ENCODE measurements at regions not wholly inside any gene's neighbourhood (a gene's known extent, or its start where the extent isn't known, plus 50 kb on each side); places are given as distances from the start of the nearest gene placed in this dataset.
"Not testable (repeated sequence)": the region's sequence is repeated elsewhere in the genome, so short reads cannot be mapped to it uniquely, and the experiment has no call there.

- ChIA-PET POLR2A (no interaction called here), SMC1A (ENCODE audit: uncharacterized antibody, unreplicated experiment) (no interaction called here), RAD21 (ENCODE audit: unreplicated experiment) (no interaction called here), CTCF (no interaction called here)
- no peak for TF ChIP-seq CBX5 (IDR thresholded peaks at IDR 0.05; ENCODE audit: low read depth)
- no peak for TF ChIP-seq RCOR1 (conservative IDR thresholded peaks at IDR 0.05; ENCODE audit: low read depth, low read length)
- TF ChIP-seq DPF2 (IDR thresholded peaks at IDR 0.05): no peak
- TF ChIP-seq HCFC1 (IDR thresholded peaks at IDR 0.05; ENCODE audit: low read length): no peak
- TF ChIP-seq ZNF622 (IDR thresholded peaks at IDR 0.05): no peak
- H3K27me3 ChIP-seq (replicated peaks in 1 of 2; ENCODE audit: control insufficient read depth in 2 of 2, insufficient read depth in 2 of 2, low read length in 1 of 2): no peaks in the 10 kb centered on the region
- H3K79me2 ChIP-seq (ENCODE audit: control insufficient read depth, insufficient read depth, low read length): no peaks in the 10 kb centered on the region
- intact Hi-C loops (cut with micrococcal nuclease; ENCODE audit: unreplicated experiment): no loop called here
- DNase-seq (ENCODE audit: low read depth, low spot score) (no peak), ATAC-seq (no peak), FAIRE-seq (no peak)
- H3K4me3 ChIP-seq: no peak overlapping the region
- no peak overlapping the region for H2AFZ ChIP-seq (ENCODE audit: control insufficient read depth, low read depth, low read length)
- BruUV-seq (replicated peaks): no TSS peak
- no peak overlapping the region for H3K9ac ChIP-seq (ENCODE audit: control insufficient read depth, insufficient read depth, low read length)
- no peak overlapping the region for H3K27ac ChIP-seq (ENCODE audit: control insufficient read depth, insufficient read depth)
- no peaks in the 10 kb centered on the region for H3K9me3 ChIP-seq (replicated peaks; ENCODE audit: control insufficient read depth, insufficient read depth, low read length)
- no peak overlapping the region for H3K4me2 ChIP-seq (ENCODE audit: control insufficient read depth, insufficient read depth)
- H3K4me1 ChIP-seq (ENCODE audit: control insufficient read depth, insufficient read depth, low read length): no peaks in the 10 kb centered on the region
- in situ Hi-C loops (cut with MboI): no loop called here
- H4K20me1 ChIP-seq (ENCODE audit: control insufficient read depth, insufficient read depth): no peaks in the 10 kb centered on the region
- no peaks in the 10 kb centered on the region for H3K36me3 ChIP-seq (ENCODE audit: control insufficient read depth in 2 of 2, insufficient read depth in 2 of 2, low read length in 1 of 2)
- WGBS (ENCODE audit: insufficient coverage, insufficient replicate concordance, low lambda C conversion rate, missing lambda C conversion rate): 21% methylated on average over 2 of the region's 2 CpGs
These were observed 1243.0 kb upstream of the RAG2 start for GRCh38 chr11:37841016-37841415.

GRCh38 chr11:37840345-37840744 is 1242.3 kb upstream of the RAG2 start:
- DNase-seq (ENCODE audit: low read depth, low spot score); H2AFZ ChIP-seq (ENCODE audit: control insufficient read depth, low read depth, low read length); H3K36me3 ChIP-seq (ENCODE audit: control insufficient read depth in 2 of 2, insufficient read depth in 2 of 2, low read length in 1 of 2); in situ Hi-C loops (cut with MboI); ATAC-seq; POLR2A ChIA-PET; RAD21 ChIA-PET (ENCODE audit: unreplicated experiment); FAIRE-seq; H3K4me1 ChIP-seq (ENCODE audit: control insufficient read depth, insufficient read depth, low read length); H4K20me1 ChIP-seq (ENCODE audit: control insufficient read depth, insufficient read depth); H3K9ac ChIP-seq (ENCODE audit: control insufficient read depth, insufficient read depth, low read length); H3K79me2 ChIP-seq (ENCODE audit: control insufficient read depth, insufficient read depth, low read length); H3K9me3 ChIP-seq (replicated peaks; ENCODE audit: control insufficient read depth, insufficient read depth, low read length); BruUV-seq (replicated peaks); intact Hi-C loops (cut with micrococcal nuclease; ENCODE audit: unreplicated experiment); H3K27me3 ChIP-seq (replicated peaks in 1 of 2; ENCODE audit: control insufficient read depth in 2 of 2, insufficient read depth in 2 of 2, low read length in 1 of 2); H3K27ac ChIP-seq (ENCODE audit: control insufficient read depth, insufficient read depth); H3K4me3 ChIP-seq; CTCF ChIA-PET; H3K4me2 ChIP-seq (ENCODE audit: control insufficient read depth, insufficient read depth); SMC1A ChIA-PET (ENCODE audit: uncharacterized antibody, unreplicated experiment): not testable (repeated sequence)
- WGBS (ENCODE audit: insufficient coverage, insufficient replicate concordance, low lambda C conversion rate, missing lambda C conversion rate): 44% methylated on average over 2 of the region's 2 CpGs

All from GM12878 (cell line).